HG03175 (cell line): ENCODE measurements at regions not wholly inside any gene's neighbourhood (a gene's known extent, or its start where the extent isn't known, plus 50 kb on each side); places are given as distances from the start of the nearest gene placed in this dataset.
"Not testable (repeated sequence)": the region's sequence is repeated elsewhere in the genome, so short reads cannot be mapped to it uniquely, and the experiment has no call there.

Source experiments
- ATAC-seq: cut with Tn5 transposase; IDR thresholded peaks from one replicate; pipeline ENCODE4 v1.9.1; 2021; ENCODE audit warnings: mild to moderate bottlenecking, moderate library complexity; ENCODE audit not compliant: unreplicated experiment

DNA sequence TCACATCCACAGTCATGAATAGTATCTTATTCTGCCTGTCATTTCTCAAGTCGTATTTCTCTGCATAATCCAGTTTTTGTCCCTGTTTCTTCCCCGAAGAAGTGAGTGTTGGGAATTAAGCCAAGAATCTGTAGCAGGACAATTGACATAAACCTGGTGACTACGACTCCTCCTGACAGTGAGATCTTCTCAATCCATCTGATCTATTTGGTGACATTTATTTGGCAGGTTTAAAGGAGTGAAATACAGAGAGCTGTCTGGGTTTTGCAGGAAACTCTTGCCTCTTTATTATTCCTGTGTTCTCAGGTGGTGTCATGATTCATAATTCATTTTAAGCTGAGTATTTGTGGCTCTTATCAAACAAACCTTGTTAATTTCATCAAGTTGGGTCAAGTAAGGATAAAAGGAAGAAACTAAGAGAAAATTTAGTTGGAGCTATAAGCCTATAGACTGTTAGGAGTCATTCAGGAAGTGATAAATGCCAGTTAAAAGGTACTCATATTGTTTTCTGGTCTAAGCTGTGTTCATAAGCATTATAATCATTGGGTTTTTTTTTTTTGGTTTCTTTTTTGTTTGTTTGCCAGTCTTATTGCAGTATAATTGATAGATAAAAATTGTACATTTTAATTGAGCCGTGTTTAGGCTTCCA is 95.9 kb upstream of the PCSK1 start:
- no peak for ATAC-seq

DNA sequence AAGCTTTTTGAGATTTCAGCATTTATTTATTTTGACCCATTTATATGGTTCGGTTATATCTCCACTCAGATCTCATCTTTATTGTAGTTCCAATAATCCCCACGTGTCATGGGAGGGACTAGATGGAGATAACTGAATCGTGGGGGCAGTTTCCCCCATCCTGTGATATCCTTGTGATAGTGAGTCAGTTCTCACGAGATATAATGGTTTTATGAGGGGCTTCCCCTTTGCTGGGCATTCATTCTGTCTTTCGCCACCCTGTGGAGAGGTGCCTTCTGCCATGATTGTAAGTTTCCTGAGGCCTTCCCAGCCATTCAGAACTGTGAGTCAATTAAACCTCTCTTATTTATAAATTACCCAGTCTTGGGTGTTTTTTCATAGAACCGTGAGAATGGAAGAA is 96.5 kb upstream of the PCSK1 start:
- no peak for ATAC-seq

DNA sequence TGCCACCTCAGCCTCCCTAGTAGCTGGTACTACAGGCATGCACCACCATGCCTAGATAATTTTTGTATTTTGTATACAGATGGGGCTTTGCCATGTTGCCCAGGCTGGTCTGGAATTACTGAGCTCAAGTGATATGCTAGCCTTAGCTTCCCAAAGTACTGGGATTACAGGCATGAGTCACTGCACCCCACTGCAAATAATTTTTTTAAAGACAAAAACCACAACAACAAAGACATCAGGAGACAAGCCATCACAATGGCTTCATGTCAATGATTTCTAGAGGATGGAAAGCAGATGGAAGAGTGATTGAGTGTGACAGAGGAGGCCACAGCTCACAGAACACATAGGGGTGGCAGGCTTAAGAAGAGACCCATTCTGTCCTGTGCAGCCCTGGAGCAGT is 97.9 kb upstream of the PCSK1 start:
- no peak for ATAC-seq

DNA sequence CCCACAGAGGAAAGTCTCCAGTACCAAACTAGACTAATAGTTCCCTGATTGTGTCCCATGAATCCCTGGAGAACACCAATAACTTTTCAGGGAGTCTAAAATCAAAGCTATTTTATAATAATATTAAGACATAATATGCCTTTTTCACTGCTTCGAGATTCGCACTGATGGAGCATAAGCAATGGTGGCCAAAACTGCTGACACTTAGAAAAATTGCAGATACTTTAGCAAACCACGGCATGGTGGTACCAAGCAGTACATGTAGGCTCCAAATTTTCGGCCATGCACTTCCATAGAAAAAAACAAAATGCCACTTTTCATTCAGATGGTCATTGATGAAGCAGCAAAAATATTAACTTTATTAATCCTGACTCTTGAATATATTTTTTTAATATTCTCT is 100.3 kb upstream of the PCSK1 start:
- no peak for ATAC-seq

DNA sequence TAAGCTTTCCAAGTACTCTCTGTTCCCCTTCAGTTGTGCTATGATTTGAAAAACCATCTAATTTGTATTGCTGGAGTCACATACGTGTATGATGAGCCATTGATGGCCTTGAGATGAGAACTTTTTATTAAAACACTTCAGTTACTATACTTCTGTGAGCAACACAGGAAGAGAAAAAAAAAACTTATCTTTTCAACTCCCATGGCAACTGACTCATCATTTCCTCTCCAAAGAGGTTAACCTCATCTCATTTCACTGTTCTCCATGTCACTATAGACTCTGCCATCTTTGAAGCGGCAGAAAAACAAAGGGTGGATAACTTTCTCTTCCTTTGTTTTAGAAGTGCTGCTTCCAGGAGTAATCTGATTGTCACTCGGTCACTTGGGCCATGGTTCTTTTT is 104.3 kb upstream of the PCSK1 start:
- no peak for ATAC-seq

DNA sequence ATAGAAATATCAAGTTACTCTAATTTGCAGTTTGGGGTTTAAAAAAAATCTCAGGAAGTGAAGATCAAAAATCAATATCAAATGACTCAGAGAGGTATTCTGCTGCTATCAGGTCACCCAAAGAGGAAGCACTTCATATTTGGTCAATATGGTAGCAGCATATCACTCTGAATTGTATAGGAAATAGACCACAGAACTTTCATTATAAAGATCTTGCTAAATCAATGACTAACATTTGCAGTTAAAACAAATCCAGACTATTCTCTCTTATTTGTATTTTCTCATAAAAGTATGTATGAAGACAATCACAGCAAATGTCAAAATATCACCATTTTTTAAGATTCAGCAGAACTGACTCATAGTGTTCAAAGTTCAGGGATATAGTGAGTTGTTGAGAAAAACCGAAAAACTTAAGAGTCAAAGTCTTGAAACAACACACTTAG is 105.8 kb upstream of the PCSK1 start:
- no peak for ATAC-seq

DNA sequence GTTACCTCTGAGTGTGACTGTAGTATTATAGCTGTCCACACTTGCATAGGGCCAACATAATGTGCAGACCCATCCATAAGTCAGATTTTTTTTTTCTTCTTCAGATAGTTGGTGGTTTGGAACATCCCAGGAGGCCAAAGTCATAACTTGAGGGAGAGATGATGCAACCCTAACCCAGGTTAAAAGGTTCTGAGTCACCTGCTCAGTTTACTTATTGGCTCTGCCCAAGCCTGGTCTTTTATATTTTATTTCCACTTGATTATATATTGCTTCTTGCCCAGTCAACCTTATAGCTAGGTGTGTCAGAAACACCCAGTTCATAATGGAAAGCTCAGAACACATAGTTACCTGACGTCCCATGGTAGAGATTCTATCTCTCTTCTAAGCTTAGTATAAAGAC is 113.1 kb upstream of the PCSK1 start:
- no peak for ATAC-seq

DNA sequence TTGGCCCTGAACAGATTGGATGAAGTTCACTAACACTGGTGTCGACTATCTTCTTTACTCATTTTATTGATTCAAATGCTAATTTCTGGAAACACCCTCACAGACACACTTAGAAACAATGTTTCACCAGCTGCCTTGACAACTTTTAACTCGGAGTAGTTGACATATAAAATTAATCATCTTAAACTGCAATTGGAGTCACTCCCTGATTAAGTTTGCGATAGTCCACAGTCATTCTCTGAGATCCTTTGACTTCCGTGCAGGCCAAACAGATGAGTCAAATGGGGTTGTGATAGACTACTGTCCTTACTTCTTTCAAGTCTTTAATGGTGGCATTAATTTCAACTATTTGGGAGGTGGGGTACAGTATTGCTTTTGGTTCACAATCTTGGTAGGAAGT is 114.4 kb upstream of the PCSK1 start:
- no peak for ATAC-seq

DNA sequence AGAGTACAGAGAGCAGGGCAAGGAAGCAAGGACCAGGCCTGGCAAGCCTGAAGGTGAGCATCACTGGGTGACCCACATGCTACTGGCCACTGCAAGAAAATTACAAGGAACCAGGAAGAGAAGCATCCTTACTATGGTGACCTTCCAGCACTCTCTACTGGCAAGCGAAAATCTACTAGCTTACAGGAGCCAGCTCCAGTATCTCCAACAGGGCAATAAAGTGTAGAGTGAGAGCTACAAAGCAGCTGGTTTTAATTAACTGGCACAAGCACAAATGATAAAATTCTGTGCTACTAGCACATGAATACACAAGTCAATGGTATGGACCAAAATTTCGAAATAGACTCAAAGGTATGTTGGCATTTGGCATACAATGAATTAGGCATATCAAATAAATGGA is 113.3 kb upstream of the CAST start:
- no peak for ATAC-seq

DNA sequence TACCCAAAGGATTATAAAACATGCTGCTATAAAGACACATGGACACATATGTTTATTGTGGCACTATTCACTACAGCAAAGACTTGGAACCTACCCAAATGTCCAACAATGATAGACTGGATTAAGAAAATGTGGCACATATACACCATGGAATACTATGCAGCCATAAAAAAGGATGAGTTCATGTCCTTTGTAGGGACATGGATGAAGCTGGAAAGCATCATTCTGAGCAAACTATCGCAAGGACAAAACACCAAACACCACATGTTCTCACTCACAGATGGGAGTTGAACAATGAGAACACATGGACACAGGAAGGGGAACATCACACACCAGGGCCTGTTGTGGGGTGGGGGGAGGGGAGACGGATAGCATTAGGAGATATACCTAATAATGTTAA is 101.3 kb upstream of the CAST start:
- not testable (repeated sequence) for ATAC-seq

DNA sequence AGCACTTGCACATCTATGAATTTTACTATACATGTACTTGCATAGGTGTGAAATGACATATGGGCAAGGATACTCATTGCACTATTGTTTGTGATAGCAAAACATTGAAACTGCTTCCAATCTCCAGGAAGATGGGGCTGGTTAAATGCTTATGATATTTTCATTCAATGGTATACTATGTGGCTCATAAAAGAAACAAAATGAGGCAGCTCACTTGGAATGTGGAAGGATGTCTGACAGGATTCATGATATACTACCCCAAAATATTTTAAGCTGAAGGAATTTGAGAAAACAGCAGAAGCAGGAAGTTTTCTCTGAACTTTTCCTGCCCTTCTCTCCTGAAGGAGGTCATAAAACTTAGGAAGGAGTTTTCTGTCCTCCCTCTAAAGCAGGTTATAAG is 99.6 kb upstream of the CAST start:
- no peak for ATAC-seq

DNA sequence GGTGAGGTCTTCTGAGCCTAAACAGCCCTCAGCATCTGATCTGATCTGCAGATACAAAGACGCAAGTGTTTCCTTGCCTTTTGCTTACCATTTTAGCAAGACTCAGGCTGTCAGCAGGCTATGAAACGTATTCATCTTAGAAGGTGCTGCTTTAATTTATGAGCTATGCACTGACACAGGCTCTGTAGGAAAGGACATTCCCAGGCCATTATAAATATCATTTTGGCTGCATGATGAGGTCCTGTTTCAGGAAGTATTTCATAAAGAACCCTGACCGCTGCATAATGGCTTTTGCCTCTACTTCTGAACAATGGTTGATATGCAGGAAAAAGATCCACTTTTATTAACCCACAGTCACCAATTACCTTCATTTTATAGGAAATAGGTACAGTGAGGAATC is 98.4 kb upstream of the CAST start:
- no peak for ATAC-seq

DNA sequence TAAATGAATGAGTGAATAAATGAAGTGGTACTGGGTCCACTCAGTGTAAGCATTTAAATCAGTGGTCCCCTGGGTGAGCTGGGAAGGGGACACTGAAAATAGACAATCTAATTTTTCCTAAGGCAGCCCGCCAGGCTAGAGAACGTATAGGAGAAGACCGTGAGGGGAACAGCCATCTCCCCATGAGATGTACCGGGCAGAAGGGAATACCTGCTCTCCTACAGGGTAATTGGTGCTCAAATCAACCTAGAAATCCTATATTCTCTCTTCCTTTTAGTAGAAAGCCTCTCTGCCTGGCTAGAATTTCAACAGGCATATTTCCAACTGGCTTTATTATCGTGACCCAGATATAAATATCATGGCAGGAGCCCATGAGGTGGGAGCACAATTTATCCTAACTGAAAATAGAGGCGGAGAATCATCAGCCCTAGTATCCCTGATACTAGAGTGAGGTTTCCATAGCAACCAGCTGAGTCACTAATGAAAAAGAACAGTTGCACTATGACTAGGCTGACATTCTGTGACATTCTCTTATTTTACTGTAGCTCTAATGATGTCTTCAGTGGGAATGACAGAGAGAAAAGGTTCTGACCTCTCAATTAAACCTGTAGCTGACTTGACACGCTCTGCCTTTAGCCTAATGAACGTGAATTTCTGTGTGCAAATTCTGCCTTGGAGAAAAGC is 96.5 kb upstream of the CAST start:
- peak; percentile 74 for ATAC-seq

DNA sequence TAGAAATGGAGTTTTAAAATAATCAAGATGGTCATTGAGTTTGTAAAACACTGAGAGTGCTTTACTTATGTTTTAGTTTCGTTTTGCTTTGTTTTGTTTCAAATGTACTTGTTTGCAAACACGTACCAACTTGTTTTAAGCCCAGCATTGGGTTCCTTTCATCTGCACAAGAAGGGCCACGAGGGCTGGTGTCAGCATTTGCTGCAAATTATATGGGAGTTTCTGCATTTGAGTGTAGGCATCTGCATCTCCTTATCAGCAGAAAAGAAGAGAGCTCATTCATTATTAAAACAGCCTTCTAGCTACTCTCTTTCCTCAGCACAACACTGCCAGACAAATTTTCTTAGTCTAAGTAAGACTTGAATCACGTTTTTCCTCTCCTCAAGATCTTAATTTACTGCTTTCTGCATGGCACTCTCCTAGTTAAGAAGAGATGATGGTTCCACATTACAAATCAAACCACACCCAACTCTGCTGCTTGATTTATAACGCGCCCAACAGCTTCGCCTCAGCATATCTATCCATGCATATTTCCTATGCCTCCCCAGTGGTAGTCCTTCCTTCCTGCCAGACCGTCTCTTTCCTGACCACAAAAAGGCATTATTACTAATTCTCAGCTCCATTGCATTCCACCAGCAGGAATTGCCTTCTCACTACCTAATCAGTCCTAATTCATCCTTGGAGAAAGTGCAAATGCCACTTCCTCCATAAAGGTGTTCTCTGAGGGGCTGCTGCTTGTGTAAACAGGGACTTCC is 95.2 kb upstream of the CAST start:
- ATAC-seq, result no peak

DNA sequence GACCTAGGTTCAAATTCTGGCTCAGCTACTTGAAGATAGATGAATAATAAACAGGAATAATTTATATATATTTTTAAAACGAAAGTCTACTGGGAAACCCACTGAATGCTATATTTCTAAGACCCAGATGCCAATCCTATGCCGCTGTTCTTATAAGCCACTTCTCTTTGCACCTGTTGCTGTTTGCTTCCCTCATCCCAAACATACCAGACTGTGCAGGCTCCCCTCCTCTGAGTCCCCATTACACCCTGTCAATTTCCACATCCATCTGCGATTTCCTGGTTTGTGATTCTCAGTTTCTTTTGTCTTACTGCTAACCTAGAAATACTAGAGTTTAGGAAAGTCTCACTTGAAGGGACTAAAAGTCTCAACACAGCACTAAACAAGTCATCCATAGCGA is 92.8 kb upstream of the CAST start:
- no peak for ATAC-seq

DNA sequence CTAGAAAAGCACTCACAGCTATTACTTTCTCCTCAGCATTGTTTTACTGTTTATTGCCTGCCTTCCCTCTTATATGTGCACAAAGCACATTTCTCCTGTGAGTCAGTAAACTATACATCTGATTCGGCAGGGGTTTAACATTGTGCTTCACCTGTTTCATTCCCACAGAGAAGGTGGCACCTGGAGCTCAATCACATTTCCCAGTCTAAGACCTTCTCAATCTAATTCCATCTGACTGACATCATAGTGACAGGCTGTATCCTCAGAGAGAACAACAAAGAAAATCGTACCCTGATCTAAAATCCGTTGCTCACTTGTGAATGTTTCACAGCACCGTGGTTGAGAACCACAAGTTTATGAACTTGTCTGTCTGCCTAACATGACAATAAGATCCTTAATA is 92.4 kb upstream of the CAST start:
- ATAC-seq, result no peak

DNA sequence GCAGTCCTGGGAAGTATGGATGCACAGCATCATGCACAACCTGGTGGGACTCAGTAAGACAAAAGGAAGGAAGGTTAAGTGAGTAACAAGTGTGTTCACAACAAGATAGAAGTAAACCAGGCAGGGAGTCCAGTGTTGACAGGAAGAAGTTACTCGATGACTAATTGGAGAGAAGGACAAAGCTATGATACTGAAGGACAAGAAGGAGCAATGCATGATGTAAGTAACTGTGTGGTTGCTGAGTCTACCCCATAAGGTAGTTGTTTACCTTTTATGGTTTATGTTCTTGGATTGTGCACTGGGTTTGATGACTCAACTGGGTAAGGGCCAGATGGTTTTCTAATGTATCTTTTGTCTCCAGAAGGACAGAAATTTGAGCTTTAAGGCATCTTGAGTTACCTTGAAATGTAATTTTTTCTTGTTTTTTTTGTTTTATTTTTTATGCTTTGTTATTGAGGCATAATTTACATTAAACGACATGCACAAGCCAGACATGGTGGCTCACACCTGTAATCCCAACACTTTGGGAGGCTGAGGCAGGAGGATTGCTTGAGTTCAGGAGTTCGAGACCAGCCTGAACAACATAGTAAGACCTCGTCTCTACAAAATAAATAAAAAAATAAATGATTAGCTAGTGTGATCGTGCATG is 89.2 kb upstream of the CAST start:
- ATAC-seq, result no peak

DNA sequence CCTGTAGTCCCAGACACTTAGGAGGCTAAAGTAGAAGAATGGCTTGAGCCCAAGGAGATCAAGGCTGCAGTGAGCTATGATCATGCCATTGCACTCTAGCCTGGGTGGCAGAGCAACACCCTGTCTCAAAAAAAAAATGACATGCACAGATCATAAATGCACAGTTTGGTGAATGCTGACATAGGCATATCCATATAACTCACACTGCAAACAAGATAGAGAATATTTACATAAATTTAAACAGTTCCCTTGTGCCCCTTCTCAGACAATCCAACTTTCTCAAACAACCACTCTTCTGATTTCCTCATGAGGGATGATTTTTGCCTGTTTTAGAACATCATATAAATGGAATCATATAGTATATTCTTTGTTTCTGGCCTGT is 88.7 kb upstream of the CAST start:
- ATAC-seq, result no peak

DNA sequence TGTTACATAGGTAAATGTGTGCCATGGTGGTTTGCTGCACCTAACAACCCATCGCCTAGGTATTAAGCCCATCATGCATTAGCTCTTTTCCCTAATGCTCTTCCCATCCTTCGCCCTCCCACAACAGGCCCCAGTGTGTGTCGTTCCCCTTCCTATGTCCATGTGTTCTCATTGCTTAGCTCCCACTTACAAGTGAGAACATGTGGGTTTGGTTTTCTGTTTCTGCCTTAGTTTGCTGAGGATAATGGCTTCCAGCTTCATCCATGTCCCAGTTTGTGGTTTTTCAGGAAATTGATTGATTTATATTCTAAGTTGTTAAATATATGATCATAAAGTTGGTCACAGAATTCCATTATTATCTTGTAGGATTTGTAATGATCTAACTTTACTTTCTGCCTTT is 85.3 kb upstream of the CAST start:
- ATAC-seq, result no peak

DNA sequence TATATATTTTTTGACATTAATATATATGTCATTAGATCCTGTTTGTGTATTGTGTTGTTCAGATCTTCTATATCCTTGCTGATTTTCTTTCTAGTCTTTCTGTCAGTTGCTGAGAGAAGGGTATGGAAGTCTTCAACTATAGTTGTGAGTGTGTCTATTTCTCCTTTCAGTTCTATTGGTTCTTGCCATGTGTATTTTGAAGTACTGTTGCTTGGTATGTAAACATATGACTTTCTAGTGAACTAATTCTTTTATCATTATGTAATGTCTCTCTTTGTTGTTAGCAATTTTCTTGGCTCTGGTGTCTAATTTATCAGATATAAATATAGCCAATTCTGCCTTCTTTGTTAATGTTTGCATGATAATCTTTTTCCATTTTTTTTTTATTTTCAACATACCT is 84.3 kb upstream of the CAST start:
- ATAC-seq, result no peak

DNA sequence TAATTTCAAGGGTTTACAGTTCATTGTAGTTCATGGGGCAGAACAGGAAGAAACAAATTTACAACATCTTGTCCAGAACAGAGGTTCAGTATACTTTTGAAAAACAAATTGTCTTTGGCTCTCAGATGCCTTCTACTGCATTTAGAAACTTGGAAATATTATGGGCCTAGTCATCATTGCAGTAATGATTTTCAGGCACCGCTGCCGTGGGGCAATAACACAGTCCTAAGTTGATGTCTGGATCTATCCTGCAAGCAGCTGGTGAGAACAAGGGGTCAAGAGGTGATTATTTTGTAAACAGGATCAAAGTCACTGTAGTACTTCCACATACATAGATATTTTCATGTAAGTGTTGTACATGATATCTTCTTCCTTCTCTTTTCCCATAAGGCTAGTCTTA is 82.5 kb upstream of the CAST start:
- no peak for ATAC-seq

DNA sequence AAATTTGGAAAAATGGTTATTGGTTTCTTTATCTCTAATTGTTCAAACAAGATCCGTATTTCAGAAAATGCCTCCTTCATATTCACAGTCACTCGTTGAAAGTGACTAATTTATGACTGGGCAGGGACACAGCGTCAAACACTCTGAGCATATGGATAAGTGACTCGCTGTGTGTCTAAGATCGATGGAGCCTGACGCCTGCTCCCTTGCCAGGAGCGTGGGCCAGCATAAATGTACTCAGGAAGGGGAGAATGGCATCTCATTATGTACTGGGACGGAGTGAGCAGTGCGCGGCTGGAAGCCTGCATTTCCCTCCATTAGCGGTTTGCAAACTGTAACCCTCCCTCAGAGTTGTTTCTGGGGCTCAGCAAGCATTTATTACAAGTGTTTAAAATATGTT is 79.8 kb upstream of the CAST start:
- ATAC-seq, result no peak
